A172 (cell line): ENCODE measurements at regions not wholly inside any gene's neighbourhood (a gene's known extent, or its start where the extent isn't known, plus 50 kb on each side); places are given as distances from the start of the nearest gene placed in this dataset.
"Not testable (repeated sequence)": the region's sequence is repeated elsewhere in the genome, so short reads cannot be mapped to it uniquely, and the experiment has no call there.

Experiments
- DNase-seq: peaks from one replicate; pipeline ENCODE4 v3.0.0-alpha.2; 2015; ENCODE audit warnings: low spot score

DNA sequence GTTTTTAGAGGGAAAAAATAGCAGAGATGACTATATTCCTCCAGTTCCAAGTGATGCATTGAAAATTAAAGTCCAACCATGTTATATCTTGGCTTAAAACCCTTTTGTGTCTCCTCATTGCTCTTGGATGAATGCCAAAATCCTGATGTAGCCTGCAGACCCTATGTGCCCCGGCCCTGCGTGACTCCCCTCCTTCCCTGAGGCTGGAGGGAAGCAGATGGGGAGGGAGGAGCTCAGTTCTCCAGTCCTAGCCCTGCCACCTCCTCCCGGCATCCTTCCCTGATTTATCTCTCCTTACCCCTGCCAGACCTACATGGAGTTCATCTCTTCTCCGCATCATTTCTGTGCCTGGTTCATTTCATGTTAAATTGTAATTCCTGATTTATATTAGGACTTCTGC is 397.4 kb downstream of the PTPRU start:
- no peak for DNase-seq

- DNase-seq, result no peak
These were observed 396.7 kb downstream of the PTPRU start for GRCh38 chr1:29632806-29633615.

DNA sequence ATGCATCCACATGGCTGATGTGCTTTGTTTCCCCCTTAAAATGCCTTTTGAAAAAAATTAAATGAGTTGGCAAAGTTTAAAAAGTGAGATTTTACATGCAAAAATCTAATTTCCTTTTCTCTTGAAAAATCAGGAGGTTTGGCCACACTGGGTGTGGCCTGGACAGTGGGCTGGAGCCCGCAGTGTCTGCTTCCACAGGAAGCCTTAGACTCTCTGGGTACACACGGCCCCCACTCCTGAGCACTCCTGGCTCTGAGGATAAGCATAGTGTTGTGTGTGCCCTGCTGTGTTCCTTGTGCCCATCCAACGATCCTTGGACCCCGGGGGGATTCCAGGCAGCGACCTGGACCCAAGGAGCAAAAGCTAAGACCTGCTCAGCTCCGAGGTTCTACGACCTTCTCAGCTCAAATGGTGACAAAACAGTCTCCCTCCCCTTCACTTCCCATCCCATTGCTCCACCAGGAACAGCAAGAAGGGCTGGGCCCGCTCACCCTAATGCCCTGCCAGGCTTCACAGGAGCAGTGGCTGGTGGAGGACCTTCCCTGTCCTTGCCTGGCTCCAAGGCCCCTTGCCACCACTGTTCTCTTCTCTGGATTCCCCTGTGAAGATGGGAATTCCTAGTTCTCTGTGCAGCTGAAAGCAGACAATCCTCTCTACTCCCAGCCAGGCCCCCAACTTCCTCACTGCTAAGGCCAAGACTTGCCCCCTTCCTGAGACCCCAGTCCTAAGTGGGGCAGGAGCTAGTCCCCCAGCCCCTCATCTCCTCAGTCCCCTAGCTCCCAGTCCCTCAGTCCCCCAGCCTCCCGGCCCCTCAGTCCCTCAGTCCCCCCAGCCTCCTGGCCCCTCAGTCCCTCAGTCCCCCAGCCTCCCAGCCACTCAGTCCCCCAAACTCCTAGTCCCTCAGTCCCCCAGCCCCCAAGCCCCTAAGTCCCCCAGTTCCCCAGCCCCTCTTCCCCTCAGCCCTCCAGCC is 395.8 kb downstream of the PTPRU start:
- DNase-seq, result no peak

- no peak for DNase-seq
These were observed 395.0 kb downstream of the PTPRU start for GRCh38 chr1:29631361-29631760.

DNA sequence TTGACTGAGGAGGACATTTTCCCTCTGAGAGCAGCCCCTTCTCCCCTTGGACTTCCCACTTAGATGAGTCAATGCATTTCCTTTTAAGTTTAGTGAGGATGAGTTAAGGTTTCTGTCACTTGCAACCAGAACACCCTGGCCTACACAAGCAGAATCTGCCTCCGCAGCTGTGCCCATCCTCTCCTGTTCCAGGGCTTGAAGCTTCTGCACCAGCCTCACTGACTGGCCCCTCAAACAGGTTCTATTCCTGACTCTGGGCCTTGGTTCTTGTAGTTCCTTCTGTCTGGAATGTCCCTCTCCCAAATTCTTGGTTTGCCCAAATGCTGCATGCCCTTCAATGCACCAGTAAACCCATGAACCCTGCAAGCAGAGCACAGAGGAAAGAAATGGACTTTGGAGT is 394.4 kb downstream of the PTPRU start:
- DNase-seq, result no peak

DNA sequence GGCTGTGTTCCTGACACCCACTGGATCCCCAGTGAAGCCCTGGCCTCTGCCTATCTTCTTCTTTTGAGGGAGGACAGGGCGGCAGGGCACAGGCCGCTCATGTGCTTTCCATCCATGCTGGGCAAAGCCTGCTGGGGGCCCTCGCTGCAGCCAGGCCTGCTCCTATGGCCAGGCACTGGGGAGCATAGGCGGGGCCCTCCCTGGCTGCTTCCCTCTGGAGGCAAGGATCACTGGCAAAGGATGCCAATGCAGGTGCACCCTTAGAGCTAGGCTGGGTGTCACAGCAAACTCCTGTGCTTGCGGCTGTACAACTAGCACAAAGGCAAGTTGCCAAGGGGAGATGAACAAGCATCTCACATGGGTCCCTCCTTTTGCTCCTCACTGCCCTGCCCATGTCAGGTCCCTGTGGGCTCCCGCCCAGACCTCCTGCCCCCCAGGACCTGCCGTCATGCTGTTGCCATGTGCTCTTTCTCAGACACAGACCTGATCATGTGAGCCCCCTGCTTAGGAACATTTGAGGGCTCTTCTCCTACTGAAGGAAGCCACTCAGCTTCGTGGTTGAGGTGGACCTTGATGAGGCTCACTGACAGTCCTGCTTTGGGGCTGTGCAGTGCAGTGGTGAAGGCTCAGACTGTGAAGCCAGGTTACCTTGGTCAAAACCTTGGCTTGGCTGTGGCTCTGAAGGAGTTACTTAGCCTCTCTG is 393.6 kb downstream of the PTPRU start:
- DNase-seq, result no peak

- no peak for DNase-seq
These were observed 393.1 kb downstream of the PTPRU start for GRCh38 chr1:29629401-29629800.

DNA sequence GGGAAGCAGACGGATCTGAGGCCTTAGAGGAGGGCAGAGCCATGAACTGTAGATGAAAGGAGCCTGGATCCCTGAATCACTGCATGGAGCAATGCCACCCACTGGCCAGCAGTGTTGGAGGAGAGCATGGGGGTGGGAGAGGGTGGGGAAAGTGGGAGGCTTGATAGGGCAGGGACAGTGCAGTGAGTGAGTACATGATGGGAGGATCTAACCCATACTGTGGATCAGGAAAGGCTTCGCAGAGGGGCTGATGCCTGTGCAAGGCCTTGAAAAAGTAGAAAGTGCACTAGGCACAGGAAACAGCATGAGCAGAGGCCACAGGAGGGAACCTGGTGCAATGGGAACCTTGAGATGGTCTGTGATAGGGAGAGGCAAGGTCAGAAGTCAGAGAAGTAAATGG is 391.9 kb downstream of the PTPRU start:
- no peak for DNase-seq

DNA sequence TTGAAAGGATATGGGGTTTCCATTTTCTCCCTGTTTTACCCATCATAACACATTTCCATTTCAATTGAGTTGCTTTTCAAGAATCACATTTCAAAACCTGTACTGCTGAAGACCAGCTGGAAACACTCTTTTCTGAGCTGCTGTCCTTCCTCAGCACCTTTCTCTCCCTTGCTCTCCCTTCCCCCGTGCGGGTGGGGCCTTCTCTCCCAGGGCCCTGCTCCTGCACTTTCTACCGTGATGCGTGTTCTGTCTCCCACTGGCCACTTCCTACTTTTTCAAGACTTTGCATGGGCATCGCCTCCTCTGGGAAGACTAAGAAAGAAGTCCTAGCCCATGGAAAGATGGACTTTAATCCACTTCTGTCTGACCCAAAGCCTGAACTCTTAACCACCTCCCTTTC is 390.4 kb downstream of the PTPRU start:
- DNase-seq, result no peak

DNA sequence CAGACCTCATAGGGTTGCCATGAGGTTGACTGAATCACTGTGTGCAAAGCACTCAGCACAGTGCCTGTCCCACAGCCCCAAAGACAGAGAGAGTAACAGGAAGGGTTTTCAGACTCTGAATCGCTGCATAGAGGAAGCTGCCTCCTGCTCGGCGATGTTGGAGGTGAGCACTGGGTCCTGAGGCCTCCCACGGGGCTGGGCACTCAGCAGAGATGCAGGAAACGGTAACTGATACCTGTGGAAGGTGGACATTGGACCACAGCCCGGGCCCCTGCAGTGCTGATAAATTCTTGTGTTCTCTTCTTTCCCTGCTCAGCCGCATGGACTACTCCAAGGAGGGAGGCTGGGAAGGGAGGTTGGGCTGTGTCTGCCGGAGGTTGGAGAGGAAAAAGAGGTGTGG is 389.7 kb downstream of the PTPRU start:
- DNase-seq, result no peak

DNA sequence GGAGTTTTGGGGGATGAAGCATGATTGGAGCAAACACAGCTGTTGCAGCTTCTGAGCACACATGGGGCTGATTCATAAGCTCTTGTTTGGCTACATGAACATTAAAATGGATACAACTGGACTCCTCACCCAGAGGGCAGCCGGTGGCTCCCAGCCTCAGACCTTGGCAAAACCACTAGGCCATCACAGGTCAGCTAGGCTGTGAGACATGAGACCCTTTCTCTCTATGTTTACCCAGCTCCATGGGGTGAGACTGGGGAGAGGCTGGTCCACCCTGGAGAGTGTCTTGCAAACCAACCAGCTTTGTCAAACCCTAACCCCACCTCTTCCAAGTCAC is 388.7 kb downstream of the PTPRU start:
- DNase-seq, result no peak

DNA sequence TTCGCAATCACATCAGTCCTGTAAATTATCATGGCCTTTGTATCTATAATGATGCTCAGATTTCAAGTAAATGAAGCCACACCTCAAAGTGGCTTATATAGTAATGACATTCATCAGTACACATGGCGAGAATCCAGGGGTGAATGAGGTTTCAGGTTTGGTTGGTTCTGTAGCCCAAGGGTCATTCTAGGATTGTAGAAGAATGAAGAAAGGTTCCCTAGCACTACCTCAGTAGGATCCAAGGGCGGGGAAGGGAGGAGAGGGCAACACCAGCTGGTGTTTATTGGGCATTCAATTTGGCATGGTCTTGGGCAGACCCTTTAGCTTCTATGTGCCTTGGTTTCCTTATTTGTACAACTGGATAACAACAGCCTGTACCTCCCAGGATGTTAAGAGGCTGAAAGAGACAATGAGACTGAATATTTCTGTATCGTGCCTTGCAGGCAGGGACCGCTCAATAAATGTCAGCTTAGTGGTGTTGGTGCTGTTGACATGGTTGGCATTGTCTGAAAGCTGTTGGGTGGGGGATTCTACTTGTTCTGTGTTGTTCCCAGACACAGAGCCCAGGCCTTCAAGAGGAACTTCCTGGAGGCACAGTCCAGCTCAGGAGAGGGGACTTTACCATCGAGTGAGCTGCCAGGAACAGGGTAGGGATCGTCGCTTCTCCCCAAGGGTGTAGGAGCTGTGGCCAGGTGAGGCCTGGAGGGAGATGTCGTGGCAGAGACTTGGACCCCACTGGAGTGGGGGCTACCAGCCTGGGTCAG is 388.2 kb downstream of the PTPRU start:
- no peak for DNase-seq

DNA sequence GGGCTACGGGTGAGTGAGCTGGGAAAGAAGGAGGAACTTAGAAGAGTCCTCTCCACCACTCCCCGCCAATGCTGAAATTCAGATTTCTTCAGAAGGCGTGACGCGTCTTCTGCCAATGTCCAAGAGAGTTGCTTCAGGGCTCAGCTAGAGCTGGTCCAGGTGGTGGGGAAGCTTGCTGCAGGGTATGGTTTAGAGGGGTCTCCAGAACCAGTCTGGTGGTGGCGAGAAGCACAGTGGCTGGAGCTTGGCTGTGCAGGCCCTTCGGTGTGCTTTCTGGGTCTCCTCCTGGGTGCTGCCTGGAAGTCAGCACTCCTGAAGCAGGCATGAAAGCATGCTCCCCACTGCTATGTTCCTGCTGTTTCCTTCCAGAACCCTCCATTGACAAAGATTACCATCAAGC is 387.2 kb downstream of the PTPRU start:
- DNase-seq, result no peak

DNA sequence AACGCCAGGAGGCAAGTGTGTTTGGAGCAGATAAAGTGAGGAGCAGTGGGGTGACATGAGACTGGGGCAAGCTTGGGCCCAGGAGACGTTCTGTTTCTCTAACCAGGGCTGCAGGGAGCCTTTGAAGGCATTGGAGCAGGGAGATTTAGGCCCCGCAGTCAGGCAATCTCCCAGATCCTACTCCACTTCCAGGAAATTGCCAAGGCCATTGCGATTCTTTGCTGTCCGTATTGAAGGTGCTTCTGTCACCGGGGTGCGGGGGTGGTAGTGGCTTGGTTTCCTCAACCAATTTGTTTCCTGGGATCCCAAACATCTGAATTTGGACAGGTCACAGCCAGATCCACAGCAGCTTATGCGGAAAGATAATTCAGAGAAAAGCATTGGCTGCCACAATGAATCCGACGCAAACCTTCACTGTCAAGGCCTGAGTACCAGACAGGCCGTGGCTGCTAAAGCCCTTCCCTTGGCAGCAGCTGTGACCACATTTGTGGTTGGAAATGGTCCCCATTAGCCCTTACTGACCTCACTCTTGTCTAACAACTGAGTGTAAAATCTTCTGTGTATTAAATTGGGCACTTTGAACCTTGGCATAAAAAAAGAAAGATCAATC is 385.6 kb downstream of the PTPRU start:
- no peak for DNase-seq

GRCh38 chr1:29620631-29621030 is 384.3 kb downstream of the PTPRU start:
- no peak for DNase-seq

GRCh38 chr1:29607236-29607635 is 370.9 kb downstream of the PTPRU start:
- no peak for DNase-seq

DNA sequence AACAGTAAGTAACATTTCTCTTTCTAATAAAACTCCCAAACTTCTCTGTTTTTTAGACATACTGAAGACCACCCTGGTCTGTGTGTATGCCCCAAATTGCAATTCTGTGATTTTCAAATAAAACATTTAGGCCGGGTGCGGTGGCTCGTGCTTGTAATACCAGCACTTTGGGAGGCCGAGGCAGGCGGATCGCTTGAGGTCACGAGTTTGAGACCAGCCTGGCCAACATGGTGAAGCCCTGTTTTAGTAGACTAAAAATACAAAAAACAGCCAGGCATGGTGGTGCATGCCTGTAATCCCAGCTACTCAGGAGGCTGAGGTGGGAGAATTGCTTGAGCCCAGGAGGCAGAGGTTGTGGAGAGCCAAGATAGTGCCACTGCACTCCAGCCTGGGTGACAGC is 368.5 kb downstream of the PTPRU start:
- DNase-seq, result not testable (repeated sequence)

DNA sequence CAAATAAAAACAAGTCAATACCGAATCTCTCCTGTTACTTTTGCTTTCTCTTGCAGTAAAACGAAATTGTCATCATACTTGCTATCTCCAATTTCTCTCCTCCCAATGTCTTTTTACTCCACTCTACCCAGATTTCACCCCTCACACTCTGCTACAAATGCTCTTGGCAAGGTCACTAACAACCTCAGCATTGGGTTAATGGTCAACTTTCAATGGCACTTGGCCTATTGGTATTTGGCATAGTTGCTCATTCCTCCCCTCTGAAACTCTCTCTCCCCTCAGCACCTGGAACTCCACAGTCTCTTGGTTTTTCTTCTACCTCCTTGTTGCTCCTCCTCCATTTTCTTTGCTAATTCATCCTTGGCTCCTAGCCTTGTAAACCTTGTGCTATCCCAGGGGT is 367.3 kb downstream of the PTPRU start:
- DNase-seq, result no peak

GRCh38 chr1:29602203-29602602 is 365.9 kb downstream of the PTPRU start:
- no peak for DNase-seq

DNA sequence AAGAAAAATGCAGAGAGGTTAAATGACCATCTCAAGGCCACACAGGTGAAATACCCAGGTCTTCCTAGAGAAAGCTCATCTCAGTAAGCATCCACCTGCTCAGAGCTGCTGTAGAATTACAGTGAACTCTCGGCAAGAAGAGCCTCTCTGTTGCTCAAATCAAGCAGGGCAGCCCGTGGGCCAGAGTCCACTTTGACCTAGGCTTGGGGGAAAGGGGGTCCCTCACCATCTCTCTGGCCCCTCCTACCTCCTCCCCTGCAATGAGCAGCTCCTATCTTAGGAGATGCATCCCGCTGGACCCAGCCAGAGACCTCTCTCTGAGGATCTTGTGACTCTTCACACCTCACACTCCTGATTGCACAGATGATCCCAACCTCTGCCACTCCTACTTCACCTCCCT is 364.7 kb downstream of the PTPRU start:
- DNase-seq, result no peak

- DNase-seq, result no peak
These were observed 363.5 kb downstream of the PTPRU start for GRCh38 chr1:29599826-29600225.
